ENCODE measurements at regions not wholly inside any gene's neighbourhood (a gene's known extent, or its start where the extent isn't known, plus 50 kb on each side); places are given as distances from the start of the nearest gene placed in this dataset.

- TF ChIP-seq ELF4 (IDR thresholded peaks at IDR 0.05) (no peak), FOXK2 (IDR thresholded peaks at IDR 0.05) (no peak)
Measured at GRCh38 chr13:21297447-21297846, 121.0 kb downstream of the MRPL57 start.

Measured in HEK293T (cell line).